GM10266 (cell line): ENCODE measurements at regions not wholly inside any gene's neighbourhood (a gene's known extent, or its start where the extent isn't known, plus 50 kb on each side); places are given as distances from the start of the nearest gene placed in this dataset.

Experiments
- DNase-seq: peaks from one replicate; pipeline ENCODE4 v3.0.0; 2012; ENCODE audit errors: extremely low spot score
- CTCF ChIP-seq: IDR thresholded peaks from 2 replicates; pipeline ENCODE4 v1.5.1; 2012; ENCODE audit warnings: mild to moderate bottlenecking, low read depth; ENCODE audit not compliant: control insufficient read depth, insufficient read depth; ENCODE audit errors: missing control alignments

- DNase-seq, result no peak
- TF ChIP-seq CTCF, result no peak
Measured at GRCh38 chr6:133630651-133631050, 258.3 kb upstream of the TCF21 start.

DNA sequence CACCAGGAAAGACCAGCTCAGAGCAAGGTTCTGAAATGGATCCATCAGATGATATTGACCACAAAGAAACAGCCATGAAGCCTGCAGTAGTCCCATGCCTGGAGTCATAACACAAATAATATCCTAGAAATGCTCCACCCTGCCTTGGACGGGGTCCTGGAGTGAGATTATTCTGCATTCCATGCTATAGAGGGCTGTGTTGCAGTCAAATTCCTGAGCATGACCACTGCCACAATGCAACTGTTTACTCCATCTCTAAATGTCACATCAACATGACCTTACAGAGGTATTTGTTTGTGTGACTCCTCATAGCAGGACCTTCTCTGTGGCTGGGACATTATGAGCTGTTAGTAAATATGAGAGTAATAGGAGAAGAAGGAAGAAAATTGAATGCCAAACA lies 257.5 kb upstream of the TCF21 start:
- no peak for TF ChIP-seq CTCF
- no peak for DNase-seq

GRCh38 chr6:133632206-133632605 lies 256.7 kb upstream of the TCF21 start:
- TF ChIP-seq CTCF, result no peak
- DNase-seq, result no peak

DNA sequence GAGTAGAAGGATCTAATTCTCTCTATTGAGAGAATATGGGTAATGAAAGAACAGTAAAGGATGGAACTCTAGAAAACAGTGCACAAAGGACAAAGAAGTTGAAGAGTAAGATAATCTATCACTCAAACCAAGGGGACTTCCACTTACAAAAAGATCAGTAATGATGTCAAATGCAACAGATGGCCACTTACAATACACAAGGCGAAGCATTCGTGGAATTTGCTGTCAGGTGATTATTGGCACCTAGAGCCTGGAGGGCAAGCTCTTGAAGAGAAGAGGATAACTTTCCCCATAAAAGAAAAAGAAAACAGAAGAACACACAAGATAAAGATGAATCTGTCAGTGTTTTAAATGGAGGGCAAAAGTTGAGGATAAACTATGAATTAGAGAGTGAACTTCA lies 256.0 kb upstream of the TCF21 start:
- no peak for DNase-seq
- no peak for TF ChIP-seq CTCF

DNA sequence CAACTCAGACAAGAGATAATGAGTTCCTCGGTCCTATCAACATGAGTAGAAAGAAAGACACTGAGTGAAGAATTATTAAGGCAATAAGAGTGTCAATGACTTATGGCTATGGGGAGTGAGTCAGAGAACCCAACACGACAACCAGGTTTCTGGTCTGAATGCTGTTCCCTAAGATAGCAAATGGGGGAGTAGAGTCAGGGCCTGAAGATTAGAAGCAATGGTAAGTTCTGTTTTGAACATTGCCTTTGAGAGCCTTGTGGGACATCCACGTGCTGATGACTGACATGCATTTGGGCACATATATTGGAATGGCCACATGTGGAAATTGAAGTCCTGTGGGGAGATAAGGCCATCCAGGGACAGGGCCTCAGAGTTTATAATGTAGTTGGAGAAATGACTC lies 254.4 kb upstream of the TCF21 start:
- no peak for DNase-seq
- TF ChIP-seq CTCF, result no peak

GRCh38 chr6:133635447-133635846 lies 253.5 kb upstream of the TCF21 start:
- no peak for DNase-seq

DNA sequence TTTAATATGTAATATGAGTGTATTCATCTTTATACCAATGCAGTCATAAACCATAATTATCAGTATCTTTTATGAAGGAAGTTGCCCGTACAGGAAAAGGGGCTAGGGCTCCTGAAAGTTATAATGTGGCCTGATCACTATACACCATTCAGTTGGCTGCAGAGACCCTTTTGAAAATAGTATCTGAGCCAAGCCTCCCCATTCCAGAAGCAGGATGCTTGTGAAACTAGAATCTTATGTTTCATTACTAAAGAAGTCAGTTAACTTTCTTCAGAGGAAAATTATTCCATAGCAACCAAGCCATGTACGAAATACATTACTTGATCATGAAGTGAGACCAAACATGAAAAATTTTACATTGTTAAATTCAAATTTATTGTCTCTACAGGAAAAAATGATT lies 251.5 kb upstream of the TCF21 start:
- TF ChIP-seq CTCF, result no peak
- DNase-seq, result no peak

More at GRCh38 chr6:133635447-133635846, 253.5 kb upstream of the TCF21 start:
- TF ChIP-seq CTCF, result no peak
